ENCODE measurements at regions not wholly inside any gene's neighbourhood (a gene's known extent, or its start where the extent isn't known, plus 50 kb on each side); places are given as distances from the start of the nearest gene placed in this dataset.

GRCh38 chr4:23369331-23369730 is 520.5 kb downstream of the PPARGC1A start:
- no peak for TF ChIP-seq CTCF (IDR thresholded peaks at IDR 0.05)
- no peak for TF ChIP-seq POLR2A (IDR thresholded peaks at IDR 0.05)
